ENCODE measurements at regions not wholly inside any gene's neighbourhood (a gene's known extent, or its start where the extent isn't known, plus 50 kb on each side); places are given as distances from the start of the nearest gene placed in this dataset.
"Not testable (repeated sequence)": the region's sequence is repeated elsewhere in the genome, so short reads cannot be mapped to it uniquely, and the experiment has no call there.

DNA sequence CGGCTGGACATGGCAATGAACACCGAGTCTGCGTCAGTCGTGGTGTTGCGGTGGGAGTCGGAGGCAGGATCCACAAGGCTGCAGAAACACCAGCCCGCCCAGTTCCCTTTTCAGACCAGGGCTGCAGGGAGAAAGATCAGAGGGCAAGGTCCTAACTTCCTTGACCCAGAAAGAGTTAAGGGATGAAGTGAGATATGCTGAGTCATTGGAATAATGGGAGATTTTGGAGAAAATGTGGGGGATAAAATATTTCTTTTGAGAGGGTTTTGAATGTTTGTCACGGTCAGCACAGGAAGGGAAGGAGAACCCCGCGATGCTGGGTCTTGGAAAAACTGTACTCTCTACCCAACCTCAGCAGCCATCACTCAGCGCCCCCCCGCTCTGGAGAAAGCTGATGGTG lies 416.0 kb downstream of the ICE1 start:
- TF ChIP-seq, protein P1, sequence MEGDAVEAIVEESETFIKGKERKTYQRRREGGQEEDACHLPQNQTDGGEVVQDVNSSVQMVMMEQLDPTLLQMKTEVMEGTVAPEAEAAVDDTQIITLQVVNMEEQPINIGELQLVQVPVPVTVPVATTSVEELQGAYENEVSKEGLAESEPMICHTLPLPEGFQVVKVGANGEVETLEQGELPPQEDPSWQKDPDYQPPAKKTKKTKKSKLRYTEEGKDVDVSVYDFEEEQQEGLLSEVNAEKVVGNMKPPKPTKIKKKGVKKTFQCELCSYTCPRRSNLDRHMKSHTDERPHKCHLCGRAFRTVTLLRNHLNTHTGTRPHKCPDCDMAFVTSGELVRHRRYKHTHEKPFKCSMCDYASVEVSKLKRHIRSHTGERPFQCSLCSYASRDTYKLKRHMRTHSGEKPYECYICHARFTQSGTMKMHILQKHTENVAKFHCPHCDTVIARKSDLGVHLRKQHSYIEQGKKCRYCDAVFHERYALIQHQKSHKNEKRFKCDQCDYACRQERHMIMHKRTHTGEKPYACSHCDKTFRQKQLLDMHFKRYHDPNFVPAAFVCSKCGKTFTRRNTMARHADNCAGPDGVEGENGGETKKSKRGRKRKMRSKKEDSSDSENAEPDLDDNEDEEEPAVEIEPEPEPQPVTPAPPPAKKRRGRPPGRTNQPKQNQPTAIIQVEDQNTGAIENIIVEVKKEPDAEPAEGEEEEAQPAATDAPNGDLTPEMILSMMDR (IDR thresholded peaks at IDR 0.05; ENCODE audit: extremely low read depth, missing control alignments) = no peak
- no peak for DNase-seq (ENCODE audit: low spot score)

DNA sequence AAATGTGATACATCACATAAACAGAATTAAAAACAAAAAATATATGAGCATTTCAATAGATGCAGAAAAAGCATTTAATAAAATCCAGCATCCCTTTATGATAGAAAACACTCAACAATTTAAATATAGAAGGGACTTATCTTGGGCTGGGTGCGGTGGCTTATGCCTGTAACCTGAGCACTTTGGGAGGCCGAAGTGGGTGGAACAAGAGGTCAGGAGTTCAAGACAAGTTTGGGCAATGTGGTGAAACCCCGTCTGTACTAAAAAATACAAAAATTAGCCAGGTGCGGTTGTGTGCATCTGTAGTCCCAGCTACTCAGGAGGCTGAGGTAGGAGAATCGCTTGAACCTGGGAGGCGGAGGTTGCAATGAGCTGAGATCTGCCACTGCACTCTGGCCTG lies 409.1 kb downstream of the ICE1 start:
- DNase-seq (ENCODE audit: low spot score) = not testable (repeated sequence)

DNA sequence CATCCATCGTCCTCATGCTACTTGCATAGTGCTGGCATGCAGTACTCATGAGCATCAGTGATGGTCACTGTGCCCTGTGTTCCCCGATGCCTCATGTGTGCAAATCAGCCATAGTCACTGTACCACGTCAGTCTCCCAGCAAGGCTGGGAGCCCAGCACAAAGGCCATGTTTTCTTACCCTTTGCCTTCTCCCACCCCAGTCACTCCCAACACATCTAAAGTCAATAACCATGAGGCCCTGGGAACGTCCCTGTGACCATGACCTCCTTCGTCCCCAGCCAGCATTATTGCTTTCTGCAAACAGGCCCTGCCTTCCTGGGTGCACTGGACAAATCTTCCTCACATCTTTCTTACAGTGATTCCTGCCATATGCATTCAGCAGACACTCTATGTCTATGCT lies 406.1 kb downstream of the ICE1 start:
- DNase-seq (ENCODE audit: low spot score) = no peak
- TF ChIP-seq, protein P1 (IDR thresholded peaks at IDR 0.05; ENCODE audit: extremely low read depth, missing control alignments) = no peak

DNA sequence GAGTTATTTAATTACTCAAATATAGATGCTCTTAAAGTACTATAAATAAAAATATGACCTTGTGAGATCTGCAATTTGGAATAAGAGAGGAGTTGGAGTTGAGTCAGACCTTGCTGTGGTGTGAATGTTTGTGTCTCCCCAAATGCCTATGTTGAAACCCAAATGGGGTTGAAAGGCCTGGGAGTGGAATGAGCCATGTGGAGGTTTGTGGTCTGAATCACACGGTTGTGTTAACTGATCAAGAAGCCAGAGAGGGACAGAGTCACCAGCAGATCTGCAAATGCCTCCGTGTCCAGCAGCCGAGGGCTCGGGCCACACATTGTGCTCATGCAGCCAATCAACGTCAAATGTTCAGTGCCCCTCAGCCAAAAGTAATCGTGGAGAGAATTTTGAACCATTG lies 404.4 kb downstream of the ICE1 start:
- DNase-seq (ENCODE audit: low spot score) = no peak
- TF ChIP-seq, protein P1 (IDR thresholded peaks at IDR 0.05; ENCODE audit: extremely low read depth, missing control alignments) = no peak

DNA sequence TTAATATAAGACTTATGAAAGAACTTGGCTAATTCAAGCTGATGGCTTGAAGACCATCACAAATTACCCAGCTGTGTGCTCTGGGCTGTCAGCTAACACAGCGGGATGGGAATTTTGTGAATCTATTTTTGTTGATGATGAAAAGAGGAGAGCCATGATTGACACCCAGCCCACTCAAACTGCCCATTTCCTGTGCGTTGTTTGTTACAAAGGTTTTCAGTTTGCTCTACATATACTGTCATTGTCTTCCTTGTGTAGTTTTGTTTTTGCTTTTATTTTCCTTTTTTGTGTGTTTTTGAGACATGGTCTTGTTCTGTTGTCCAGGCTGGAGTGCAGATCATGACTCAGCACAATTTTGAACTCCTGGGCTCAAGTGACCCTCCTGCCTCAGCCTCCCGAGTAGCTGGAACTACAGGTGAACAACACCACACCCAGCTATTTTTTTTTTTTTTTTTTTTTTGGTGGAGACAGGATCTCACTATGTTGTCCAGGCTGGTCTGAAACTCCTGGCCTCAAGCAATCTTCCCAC lies 400.3 kb downstream of the ICE1 start:
- DNase-seq (ENCODE audit: low spot score) = no peak
- TF ChIP-seq, protein P1 (IDR thresholded peaks at IDR 0.05; ENCODE audit: extremely low read depth, missing control alignments) = no peak

DNA sequence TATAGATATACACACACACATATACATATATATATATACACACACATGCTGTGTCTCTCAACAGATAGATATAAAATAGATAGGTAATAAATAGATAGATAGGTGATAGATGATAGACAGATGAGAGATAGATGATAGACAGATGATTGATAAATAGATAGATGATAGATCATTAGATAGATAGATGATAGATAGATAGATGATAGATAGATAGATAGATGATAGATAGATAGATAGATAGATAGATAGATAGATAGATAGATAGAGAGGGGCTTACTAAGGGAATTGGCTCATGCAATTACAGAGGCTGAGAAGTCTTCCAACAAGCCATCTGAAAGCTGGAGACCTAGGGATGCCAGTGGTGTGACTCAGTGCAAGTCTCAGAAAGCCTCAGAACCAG lies 394.5 kb downstream of the ICE1 start:
- no peak for DNase-seq (ENCODE audit: low spot score)
- TF ChIP-seq, protein P1 (IDR thresholded peaks at IDR 0.05; ENCODE audit: extremely low read depth, missing control alignments) = no peak

DNA sequence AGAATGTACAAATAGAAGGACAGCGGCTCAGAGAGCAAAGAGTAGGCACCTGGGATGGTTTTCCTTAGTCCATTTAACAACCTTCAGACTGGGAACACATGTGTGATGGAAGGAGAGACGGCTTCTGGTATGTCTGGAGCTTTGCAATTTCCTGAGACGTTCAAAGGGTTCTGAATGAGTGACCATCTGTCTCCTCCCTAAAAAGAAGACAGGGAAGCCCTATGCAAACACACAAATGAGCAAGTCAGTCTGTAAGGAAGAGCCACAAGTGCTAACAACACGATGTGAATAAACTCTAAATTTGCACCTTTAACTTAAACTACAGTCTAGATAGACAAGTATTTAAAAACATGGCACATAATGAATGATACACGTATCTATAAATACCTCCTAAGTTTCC lies 391.0 kb downstream of the ICE1 start:
- TF ChIP-seq, protein P1 (IDR thresholded peaks at IDR 0.05; ENCODE audit: extremely low read depth, missing control alignments) = no peak
- no peak for DNase-seq (ENCODE audit: low spot score)

DNA sequence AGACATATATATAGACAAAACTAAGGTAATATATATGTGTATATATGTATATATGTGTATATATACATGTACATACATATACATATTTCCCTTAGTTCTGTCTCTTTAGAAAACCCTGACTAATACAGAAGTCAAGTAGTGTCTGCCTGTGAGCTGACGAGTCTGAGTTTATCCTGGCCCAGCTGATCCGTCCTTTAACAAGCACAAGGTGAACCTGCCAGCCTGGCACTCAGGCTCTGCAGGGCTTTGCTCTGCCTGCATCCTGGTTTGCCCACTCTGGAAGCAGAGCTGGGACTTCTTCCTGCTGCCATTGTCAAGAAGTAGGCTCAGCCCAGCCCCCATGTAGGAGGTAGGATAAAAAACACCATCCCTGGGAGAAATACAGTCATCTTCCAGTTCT lies 388.0 kb downstream of the ICE1 start:
- TF ChIP-seq, protein P1 (IDR thresholded peaks at IDR 0.05; ENCODE audit: extremely low read depth, missing control alignments) = no peak
- DNase-seq (ENCODE audit: low spot score) = no peak
